NCI-H2171 treated with DMSO at 0.1 percent for 48 hours (cell line): ENCODE measurements at regions not wholly inside any gene's neighbourhood (a gene's known extent, or its start where the extent isn't known, plus 50 kb on each side); places are given as distances from the start of the nearest gene placed in this dataset.
"Not testable (repeated sequence)": the region's sequence is repeated elsewhere in the genome, so short reads cannot be mapped to it uniquely, and the experiment has no call there.

ENCODE experiments used
- DNase-seq: peaks from one replicate; lab custom pipeline; 2025; lab: John Stamatoyannopoulos, UW

- DNase-seq: no peak
These were observed 197.0 kb upstream of the FKBP1C start for GRCh38 chr6:63014290-63014689.

- no peak for DNase-seq
These were observed 188.6 kb upstream of the FKBP1C start for GRCh38 chr6:63022631-63023030.

- no peak for DNase-seq
These were observed 187.5 kb upstream of the FKBP1C start for GRCh38 chr6:63023726-63024125.

- DNase-seq: no peak
These were observed 162.1 kb upstream of the FKBP1C start for GRCh38 chr6:63049216-63049615.

GRCh38 chr6:63053206-63053605 lies 158.1 kb upstream of the FKBP1C start:
- not testable (repeated sequence) for DNase-seq

GRCh38 chr6:63058601-63059000 lies 152.7 kb upstream of the FKBP1C start:
- DNase-seq: no peak

- no peak for DNase-seq
These were observed 147.5 kb upstream of the FKBP1C start for GRCh38 chr6:63063631-63064271.

GRCh38 chr6:63066055-63066704 lies 145.1 kb upstream of the FKBP1C start:
- DNase-seq: peak; percentile 1

GRCh38 chr6:63094947-63095346 lies 116.3 kb upstream of the FKBP1C start:
- no peak for DNase-seq

- DNase-seq: no peak
These were observed 114.0 kb upstream of the FKBP1C start for GRCh38 chr6:63097222-63097621.

- DNase-seq: no peak
These were observed 112.5 kb upstream of the FKBP1C start for GRCh38 chr6:63098789-63099188.

- DNase-seq: no peak
These were observed 111.4 kb upstream of the FKBP1C start for GRCh38 chr6:63099772-63100459.

GRCh38 chr6:63114610-63115211 lies 96.6 kb upstream of the FKBP1C start:
- no peak for DNase-seq

- DNase-seq: no peak
These were observed 90.1 kb upstream of the FKBP1C start for GRCh38 chr6:63121166-63121565.

GRCh38 chr6:63140114-63140513 lies 71.2 kb upstream of the FKBP1C start:
- DNase-seq: no peak

- DNase-seq: no peak
These were observed 70.5 kb upstream of the FKBP1C start for GRCh38 chr6:63140692-63141318.

GRCh38 chr6:63149730-63150129 lies 61.5 kb upstream of the FKBP1C start:
- DNase-seq: no peak

- no peak for DNase-seq
These were observed 56.7 kb upstream of the FKBP1C start for GRCh38 chr6:63154535-63154934.
